Fibroblast of peridontal ligament (primary cell): ENCODE measurements at regions not wholly inside any gene's neighbourhood (a gene's known extent, or its start where the extent isn't known, plus 50 kb on each side); places are given as distances from the start of the nearest gene placed in this dataset.

Experiments used
- DNase-seq: peaks from one replicate; pipeline ENCODE4 v3.0.0-alpha.2; 2010; ENCODE audit errors: extremely low read depth

DNA sequence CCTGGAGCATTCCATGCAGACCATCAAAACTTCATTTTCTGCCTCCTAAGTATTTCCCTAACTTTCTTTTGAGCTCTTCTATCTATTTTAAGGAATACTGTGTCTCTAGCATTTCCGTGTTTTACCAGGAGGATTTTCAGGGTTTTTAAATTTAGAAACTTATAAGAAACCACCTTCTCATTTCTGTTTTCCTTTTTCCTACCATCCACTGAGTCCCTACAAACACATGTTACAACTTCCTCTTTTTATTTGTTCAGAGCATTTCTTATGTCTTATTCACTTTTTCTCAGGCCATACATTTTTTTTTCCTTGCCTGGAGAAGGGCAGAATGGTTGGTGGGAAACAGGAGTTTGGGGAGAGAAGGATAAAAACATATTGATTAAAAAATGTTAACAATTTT lies 130.0 kb upstream of the BMP5 start:
- no peak for DNase-seq

GRCh38 chr6:56004426-56004825 lies 129.0 kb upstream of the BMP5 start:
- peak; percentile 33 for DNase-seq

- no peak for DNase-seq
Observed at GRCh38 chr6:56003616-56004015, 128.2 kb upstream of the BMP5 start.

DNA sequence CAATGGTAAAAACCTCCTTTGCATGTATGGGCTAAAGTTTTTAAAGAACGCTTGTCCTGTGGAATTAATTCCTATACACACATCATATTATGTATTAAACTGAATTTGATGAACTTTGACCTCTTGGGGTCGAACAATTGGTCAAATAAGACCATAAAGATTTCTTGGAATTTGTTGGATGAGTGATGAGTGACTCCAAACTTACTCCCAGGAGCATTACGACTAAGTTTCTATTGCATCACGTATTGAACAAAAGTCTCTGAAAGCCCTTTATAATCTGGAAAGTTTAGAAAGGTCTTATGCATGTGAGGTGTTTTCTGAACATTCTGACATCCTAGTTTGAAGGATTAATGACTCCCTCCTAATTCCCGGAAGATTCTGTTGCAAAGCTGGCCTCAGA lies 126.9 kb upstream of the BMP5 start:
- peak; percentile 48 for DNase-seq

GRCh38 chr6:55998576-55998975 lies 123.2 kb upstream of the BMP5 start:
- DNase-seq: peak; percentile 61

DNA sequence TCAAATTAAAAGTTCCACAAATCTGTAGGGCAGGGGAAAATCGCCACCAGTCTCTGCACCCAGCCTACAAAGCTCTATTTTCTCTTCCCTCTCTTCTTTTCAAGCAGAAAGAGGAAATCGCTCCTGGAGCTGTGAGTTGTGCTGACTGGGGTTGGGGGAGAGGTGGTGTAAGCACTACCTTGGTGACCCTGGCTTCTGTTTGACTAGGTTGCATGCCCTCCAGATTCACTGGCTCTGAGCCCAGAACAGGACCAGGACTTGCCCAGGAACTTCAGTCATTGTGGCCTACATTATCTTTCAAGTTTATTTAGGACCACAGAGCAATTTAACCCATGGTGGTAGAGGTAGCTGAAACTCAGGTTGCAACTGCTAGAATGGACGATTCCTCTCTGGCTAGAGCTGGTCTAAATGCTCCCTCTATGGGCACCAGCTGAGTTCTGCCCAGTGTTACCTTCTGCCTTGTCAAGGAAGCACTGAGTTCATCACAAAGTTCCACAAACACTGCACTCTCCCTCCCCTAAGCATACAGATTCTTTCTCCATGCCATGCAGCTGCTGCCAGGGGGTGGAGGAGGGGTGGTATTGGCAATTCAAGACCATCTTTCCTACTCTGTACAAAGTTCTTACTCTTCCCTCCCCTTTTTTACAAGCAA lies 122.0 kb upstream of the BMP5 start:
- no peak for DNase-seq

DNA sequence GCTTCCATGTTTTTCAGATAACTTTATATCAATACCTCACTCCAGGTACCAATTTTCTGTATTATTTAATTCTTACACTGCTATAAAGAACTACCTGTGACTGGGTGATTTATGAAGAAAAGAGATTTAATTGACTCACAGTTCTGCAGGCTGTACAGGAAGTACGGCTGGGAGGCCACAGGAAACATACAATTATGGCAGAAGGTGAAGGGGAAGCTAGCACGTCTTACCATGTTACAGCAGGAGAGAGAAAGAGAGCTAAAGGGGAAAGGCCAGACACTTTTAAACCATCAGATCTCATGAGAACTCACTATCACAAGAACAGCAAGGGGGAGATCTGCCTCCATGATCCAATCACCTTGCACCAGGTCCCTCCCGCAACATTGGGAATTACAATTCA lies 119.1 kb upstream of the BMP5 start:
- DNase-seq: no peak

DNA sequence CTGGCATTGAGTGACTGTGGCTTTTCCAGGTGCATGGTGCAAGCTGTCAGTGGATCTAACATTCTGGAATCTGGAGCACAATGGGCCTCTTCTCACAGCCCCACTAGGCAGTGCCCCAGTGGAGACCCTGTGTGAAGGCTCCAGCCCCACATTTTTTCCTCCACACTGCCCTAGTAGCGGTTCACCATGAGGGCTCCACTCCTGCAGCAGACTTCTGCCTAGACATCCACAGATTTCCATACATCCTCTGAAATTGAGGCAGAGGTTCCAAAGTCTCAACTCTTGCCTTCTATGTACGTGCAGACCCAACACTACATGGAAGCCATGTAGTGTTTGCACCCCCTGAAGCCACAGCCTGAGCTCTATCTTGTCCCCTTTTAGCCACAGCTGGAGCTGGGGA lies 118.0 kb upstream of the BMP5 start:
- DNase-seq: no peak

DNA sequence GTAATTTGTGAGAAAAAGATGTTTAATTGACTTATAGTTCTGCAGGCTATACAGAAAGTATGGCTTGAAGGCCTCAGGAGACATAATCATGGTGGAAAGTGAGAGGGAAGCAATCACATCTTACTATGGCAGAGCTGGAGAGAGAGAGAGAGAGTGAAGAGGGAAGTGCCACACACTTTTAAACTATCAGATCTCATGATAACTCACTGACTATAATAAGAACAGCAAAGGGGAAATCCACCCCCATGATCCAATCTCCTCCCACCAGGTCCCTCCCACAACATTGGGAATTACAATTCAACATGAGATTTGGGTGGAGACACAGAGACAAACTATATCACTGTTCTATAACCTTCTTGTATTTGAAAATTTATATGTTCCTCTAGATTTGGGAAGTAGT lies 117.2 kb upstream of the BMP5 start:
- DNase-seq: no peak

- no peak for DNase-seq
Observed at GRCh38 chr6:55985309-55985708, 109.9 kb upstream of the BMP5 start.

DNA sequence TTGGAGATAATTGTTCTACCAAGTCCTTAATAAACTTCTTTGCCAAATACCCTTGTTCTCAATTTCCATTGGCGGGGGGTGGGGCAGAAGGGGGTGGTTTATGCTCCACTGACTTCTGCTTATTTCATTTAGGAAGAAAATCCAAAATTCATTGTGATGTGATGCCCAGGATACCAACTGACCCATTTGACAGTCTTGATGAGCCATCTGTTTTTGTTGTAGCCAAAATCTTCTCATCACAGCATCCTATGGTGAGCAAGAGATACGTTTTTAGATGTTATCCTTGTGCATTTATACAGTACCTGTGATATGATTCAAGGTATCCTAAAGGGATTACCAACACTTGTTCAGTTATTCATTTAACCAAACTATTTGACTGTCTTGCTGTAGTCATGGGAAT lies 108.5 kb upstream of the BMP5 start:
- DNase-seq: no peak

DNA sequence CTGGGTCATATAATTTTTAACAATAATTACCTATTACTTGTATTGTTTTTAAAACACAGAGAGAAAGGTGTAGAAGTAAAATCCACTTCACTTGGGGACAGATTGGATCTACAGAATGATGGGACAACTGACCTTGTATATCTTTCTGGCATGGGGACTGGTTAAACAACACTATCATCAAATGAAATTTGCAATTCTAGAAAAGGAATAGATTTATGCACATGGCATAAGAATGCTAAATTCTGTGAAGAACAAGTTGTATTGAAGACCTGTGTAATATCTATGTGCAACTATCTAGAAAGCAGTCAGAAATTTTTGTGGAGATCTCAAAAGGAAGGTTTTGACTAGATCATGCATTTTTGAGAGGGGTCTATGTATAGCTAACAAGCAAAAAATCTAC lies 106.3 kb upstream of the BMP5 start:
- no peak for DNase-seq

DNA sequence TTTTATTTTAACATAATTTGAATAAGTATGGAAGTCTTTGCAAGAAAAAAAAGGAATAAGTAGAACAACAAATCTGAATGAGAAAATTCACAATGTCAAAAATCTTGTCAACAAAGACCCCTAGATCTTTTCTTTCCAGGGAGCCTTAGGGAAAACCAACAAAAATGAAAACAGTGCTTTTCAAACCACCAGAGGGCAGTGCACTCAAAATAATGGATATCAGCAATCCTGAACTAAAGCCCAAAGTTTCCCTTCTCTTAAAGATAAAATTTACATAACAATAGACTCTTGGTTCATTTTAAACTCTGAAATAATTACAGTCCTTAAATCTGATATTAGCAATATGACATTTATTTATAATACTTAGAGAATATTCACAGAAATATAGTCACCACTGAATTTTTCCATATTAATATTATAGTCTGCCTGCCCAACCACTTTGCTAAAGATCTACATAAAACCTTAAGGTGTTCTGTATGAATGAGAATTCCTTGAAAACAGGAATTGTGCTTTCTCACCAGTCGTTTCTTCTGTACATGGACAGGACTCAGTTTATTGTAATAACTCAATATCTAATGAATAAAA lies 105.3 kb upstream of the BMP5 start:
- DNase-seq: peak; percentile 77

GRCh38 chr6:55979526-55979925 lies 104.1 kb upstream of the BMP5 start:
- DNase-seq: no peak

GRCh38 chr6:55977959-55978665 lies 102.7 kb upstream of the BMP5 start:
- no peak for DNase-seq

DNA sequence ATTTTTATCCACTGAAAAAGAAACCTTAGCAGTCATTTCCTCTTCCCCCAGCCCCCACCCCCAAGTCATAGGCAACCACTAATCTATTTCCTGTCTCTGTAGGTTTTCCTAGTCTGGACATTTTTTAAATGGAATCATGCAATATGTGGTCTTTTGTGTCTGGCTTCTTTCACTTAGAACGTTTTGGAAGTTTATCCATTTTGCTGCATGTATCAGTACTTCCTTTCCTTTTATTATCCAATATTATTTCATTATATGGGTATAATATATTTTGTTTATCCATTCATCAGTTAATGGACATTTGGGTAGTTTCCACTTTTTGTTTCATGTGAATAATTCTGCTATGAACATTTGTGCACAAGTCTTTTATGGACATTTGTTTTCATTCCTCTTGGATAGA lies 99.3 kb upstream of the BMP5 start:
- DNase-seq: no peak

- no peak for DNase-seq
Observed at GRCh38 chr6:55972091-55972490, 96.7 kb upstream of the BMP5 start.

DNA sequence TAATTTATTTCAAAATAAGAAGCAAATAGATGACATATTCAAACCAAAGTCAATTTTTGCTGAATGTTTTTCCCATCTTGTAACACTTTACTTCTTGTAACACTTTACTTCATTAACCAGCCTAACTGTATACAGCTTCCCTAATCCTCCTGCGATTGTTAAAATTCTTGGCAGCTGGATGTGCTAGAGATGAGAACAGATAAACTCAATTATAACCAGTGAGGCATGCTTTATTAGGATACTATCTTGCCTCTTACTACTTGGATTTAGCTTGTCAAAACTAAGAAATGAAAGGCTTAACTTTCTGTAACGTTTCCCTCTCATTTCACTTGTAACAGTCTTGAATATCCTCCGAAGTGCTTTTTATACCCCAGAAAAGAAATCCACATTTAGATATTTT lies 94.1 kb upstream of the BMP5 start:
- DNase-seq: no peak

- DNase-seq: no peak
Observed at GRCh38 chr6:55968926-55969325, 93.5 kb upstream of the BMP5 start.

GRCh38 chr6:55964136-55964535 lies 88.7 kb upstream of the BMP5 start:
- no peak for DNase-seq

DNA sequence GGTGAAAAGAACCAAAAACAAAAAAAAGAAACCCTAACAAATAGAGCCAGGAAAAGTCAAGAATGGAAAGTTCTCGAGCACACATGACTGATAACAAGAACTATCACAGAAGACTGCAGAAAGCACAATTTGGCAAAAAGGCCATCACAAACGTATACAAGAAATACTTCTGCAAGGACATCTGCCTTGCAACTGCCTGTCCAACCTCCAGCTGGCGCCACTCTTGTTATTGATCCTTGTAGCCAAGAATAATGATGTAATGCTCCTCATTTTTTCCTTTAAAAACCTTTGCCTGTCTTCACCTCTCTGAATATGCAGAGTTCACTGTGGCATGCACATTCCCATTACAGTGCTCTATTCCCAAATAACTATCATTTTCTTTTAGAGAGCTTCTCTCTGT lies 87.9 kb upstream of the BMP5 start:
- no peak for DNase-seq

GRCh38 chr6:55960344-55960743 lies 85.0 kb upstream of the BMP5 start:
- DNase-seq: no peak

DNA sequence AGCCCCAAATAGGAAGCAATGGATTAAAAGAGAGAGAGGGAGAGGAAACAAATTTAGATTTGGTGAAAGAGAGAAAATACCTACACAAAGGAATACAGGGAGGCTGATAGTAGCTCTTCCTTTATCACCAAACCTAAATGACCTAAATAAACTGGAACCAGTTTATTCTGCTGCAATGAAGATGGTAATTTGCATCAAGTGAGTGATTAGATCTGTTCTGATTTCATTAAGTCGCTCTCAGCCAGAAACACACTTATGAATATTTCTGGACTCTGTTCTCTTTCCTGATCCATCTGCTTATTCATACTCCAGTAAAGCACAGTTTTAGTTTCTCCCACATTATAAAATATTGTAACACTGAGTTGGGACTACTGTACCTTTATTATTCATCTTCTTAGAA lies 83.4 kb upstream of the BMP5 start:
- no peak for DNase-seq
